UCSD-AML1 (cell line): ENCODE measurements at regions not wholly inside any gene's neighbourhood (a gene's known extent, or its start where the extent isn't known, plus 50 kb on each side); places are given as distances from the start of the nearest gene placed in this dataset.
"Not testable (repeated sequence)": the region's sequence is repeated elsewhere in the genome, so short reads cannot be mapped to it uniquely, and the experiment has no call there.

Source experiments
- DNase-seq: peaks from one replicate; lab custom pipeline; 2025; ENCODE audit not compliant: unreplicated experiment; lab: John Stamatoyannopoulos, UW

GRCh38 chr12:127925971-127926370 lies 341.0 kb upstream of the TMEM132C start:
- DNase-seq: peak; percentile 41

- DNase-seq: no peak
Observed at GRCh38 chr12:127928178-127928577, 338.8 kb upstream of the TMEM132C start.

GRCh38 chr12:127928615-127929571 lies 338.1 kb upstream of the TMEM132C start:
- no peak for DNase-seq

- no peak for DNase-seq
Observed at GRCh38 chr12:127930122-127930521, 336.8 kb upstream of the TMEM132C start.

- no peak for DNase-seq
Observed at GRCh38 chr12:127934409-127934808, 332.6 kb upstream of the TMEM132C start.

GRCh38 chr12:127936463-127936862 lies 330.5 kb upstream of the TMEM132C start:
- no peak for DNase-seq

GRCh38 chr12:127941332-127941731 lies 325.6 kb upstream of the TMEM132C start:
- no peak for DNase-seq

GRCh38 chr12:127942981-127943380 lies 324.0 kb upstream of the TMEM132C start:
- DNase-seq: no peak

GRCh38 chr12:127943481-127944210 lies 323.3 kb upstream of the TMEM132C start:
- DNase-seq: no peak

GRCh38 chr12:127944211-127944899 lies 322.6 kb upstream of the TMEM132C start:
- no peak for DNase-seq

- DNase-seq: no peak
Observed at GRCh38 chr12:127957001-127957660, 309.8 kb upstream of the TMEM132C start.

- no peak for DNase-seq
Observed at GRCh38 chr12:127962303-127962702, 304.7 kb upstream of the TMEM132C start.

- DNase-seq: no peak
Observed at GRCh38 chr12:127963933-127964332, 303.0 kb upstream of the TMEM132C start.

GRCh38 chr12:127964717-127965116 lies 302.3 kb upstream of the TMEM132C start:
- DNase-seq: peak; percentile 9

- no peak for DNase-seq
Observed at GRCh38 chr12:127966331-127966730, 300.6 kb upstream of the TMEM132C start.

- DNase-seq: no peak
Observed at GRCh38 chr12:127970491-127970890, 296.5 kb upstream of the TMEM132C start.

- no peak for DNase-seq
Observed at GRCh38 chr12:127980585-127980984, 286.4 kb upstream of the TMEM132C start.

- no peak for DNase-seq
Observed at GRCh38 chr12:127981875-127982274, 285.1 kb upstream of the TMEM132C start.

- not testable (repeated sequence) for DNase-seq
Observed at GRCh38 chr12:127983213-127983791, 283.7 kb upstream of the TMEM132C start.

GRCh38 chr12:127984386-127985055 lies 282.4 kb upstream of the TMEM132C start:
- no peak for DNase-seq
